SK-N-SH (cell line): ENCODE measurements at regions not wholly inside any gene's neighbourhood (a gene's known extent, or its start where the extent isn't known, plus 50 kb on each side); places are given as distances from the start of the nearest gene placed in this dataset.

Experiments used
- CTCF ChIA-PET: fragments of 300-600, 350-600 bp; formaldehyde crosslinking; extraction: SDS; loops from one replicate; lab custom pipeline; 2021; lab: Yijun Ruan, JAX
- POLR2A ChIA-PET: fragments of 350-600 bp; sonication (Branson Sonifier 250); formaldehyde crosslinking; extraction: SDS; loops from one replicate; lab custom pipeline; 2020; ENCODE audit warnings: antibody characterized with exemption, inconsistent platforms; lab: Yijun Ruan, JAX
- DNase-seq: peaks from one replicate; pipeline ENCODE4 v3.0.0; 2012
- H2AFZ ChIP-seq: fragments of 200-600 bp; sonication (generic); 2 replicates; pipeline ENCODE4 v1.8.1; 2016; ENCODE audit warnings: antibody characterized with exemption, mild to moderate bottlenecking, low read depth
- H3F3A ChIP-seq: fragments of 200-600 bp; sonication (generic); replicated peaks from 2 replicates; pipeline ENCODE3; 2016; ENCODE audit warnings: antibody characterized with exemption, mild to moderate bottlenecking; ENCODE audit not compliant: insufficient read depth
- H3K27ac ChIP-seq, 2 experiments: fragments of 200-500 bp in 1 of 2; fragments of 200-600 bp in 1 of 2; sonication (Bioruptor generic) in 1 of 2; sonication (generic), shearing (Covaris generic) in 1 of 2; 2 replicates each; pipeline versions ENCODE4 v1.5.1 to v1.6.1; 2014 to 2016; ENCODE audit warnings: low read depth in 2 of 2, inconsistent platforms in 1 of 2, low read length in 1 of 2, mild to moderate bottlenecking in 1 of 2, mixed read lengths in 1 of 2
- H3K27me3 ChIP-seq: fragments of 200-600 bp; sonication (generic), shearing (Covaris generic); 2 replicates; pipeline ENCODE4 v1.6.1; 2016; ENCODE audit warnings: mixed run types; ENCODE audit not compliant: insufficient read depth
- H3K36me3 ChIP-seq, 2 experiments: fragments of 200-500 bp in 1 of 2; fragments of 200-600 bp in 1 of 2; sonication (Bioruptor generic) in 1 of 2; sonication (generic) in 1 of 2; replicated peaks in 1 of 2; 2 replicates each; pipeline versions ENCODE3 to v1.5.1; 2014 to 2016; ENCODE audit warnings: low read length in 1 of 2, mild to moderate bottlenecking in 1 of 2; ENCODE audit not compliant: insufficient read depth in 2 of 2, control insufficient read depth in 1 of 2
- H3K4me1 ChIP-seq, 2 experiments: fragments of 200-500 bp in 1 of 2; fragments of 200-600 bp in 1 of 2; sonication (Bioruptor generic) in 1 of 2; sonication (generic), shearing (Covaris generic) in 1 of 2; 2 replicates each; pipeline versions ENCODE4 v1.5.1 to v1.6.1; 2014 to 2016; ENCODE audit warnings: low read depth in 1 of 2, low read length in 1 of 2, mixed run types in 1 of 2; ENCODE audit not compliant: insufficient read depth in 2 of 2, control insufficient read depth in 1 of 2
- H3K4me2 ChIP-seq: fragments of 200-600 bp; sonication (generic), shearing (Covaris generic); 2 replicates; pipeline ENCODE4 v1.6.1; 2017; ENCODE audit warnings: mixed run types
- H3K4me3 ChIP-seq, 2 experiments: fragments of 200-500 bp in 1 of 2; fragments of 200-600 bp in 1 of 2; sonication (Bioruptor generic) in 1 of 2; sonication (generic), shearing (Covaris generic) in 1 of 2; 2 replicates each; pipeline versions ENCODE4 v1.5.1 to v1.8.1; 2014 to 2016; ENCODE audit warnings: low read depth in 2 of 2, inconsistent platforms in 1 of 2, low read length in 1 of 2, mild to moderate bottlenecking in 1 of 2, mixed read lengths in 1 of 2, moderate library complexity in 1 of 2
- H3K79me2 ChIP-seq: fragments of 200-600 bp; sonication (generic); 2 replicates; pipeline ENCODE4 v1.8.1; 2017; ENCODE audit warnings: mild to moderate bottlenecking; ENCODE audit not compliant: insufficient read depth
- H3K9ac ChIP-seq: fragments of 200-600 bp; sonication (generic); 2 replicates; pipeline ENCODE4 v1.6.1; 2017; ENCODE audit warnings: mixed run types
- H3K9me2 ChIP-seq: fragments of 200-600 bp; sonication (generic); 2 replicates; pipeline ENCODE4 v1.6.1; 2017; ENCODE audit warnings: mixed run types
- H3K9me3 ChIP-seq: fragments of 200-600 bp; sonication (generic); 2 replicates; pipeline ENCODE4 v1.6.1; 2017; ENCODE audit warnings: mixed run types, mild to moderate bottlenecking, moderate library complexity
- H4K20me1 ChIP-seq: fragments of 200-600 bp; sonication (generic); 2 replicates; pipeline ENCODE4 v1.6.1; 2017; ENCODE audit warnings: mild to moderate bottlenecking, mixed run types; ENCODE audit not compliant: insufficient read depth
- CHD2 ChIP-seq: fragments of 150-350 bp; IDR thresholded peaks from 2 replicates; pipeline ENCODE4 v1.6.1; 2018; ENCODE audit warnings: low read length; ENCODE audit not compliant: partially characterized antibody
- ELF1 ChIP-seq: IDR thresholded peaks from 2 replicates; pipeline ENCODE4 v1.4.0; 2012
- EP300 ChIP-seq, 2 experiments: IDR thresholded peaks; 2 replicates each; pipeline versions ENCODE4 v1.4.0 to v1.6.1; 2012; ENCODE audit warnings: borderline replicate concordance in 1 of 2, low read depth in 1 of 2, low read length in 1 of 2
- EZH2phosphoT487 ChIP-seq: fragments of 200-600 bp; sonication (generic); IDR thresholded peaks from 2 replicates; pipeline ENCODE4 v1.6.1; 2017; ENCODE audit warnings: low read depth, mixed run types, mild to moderate bottlenecking, antibody characterized with exemption, moderate library complexity, borderline replicate concordance
- FOSL2 ChIP-seq: IDR thresholded peaks from 2 replicates; pipeline ENCODE4 v1.4.0; 2012; ENCODE audit warnings: low read depth, mild to moderate bottlenecking, moderate library complexity, borderline replicate concordance
- FOXJ3 ChIP-seq: sonication (generic); formaldehyde crosslinking; IDR thresholded peaks from 2 replicates; pipeline ENCODE4 v1.5.1; 2020; ENCODE audit warnings: mild to moderate bottlenecking, missing genetic modification reagents
- GABPA ChIP-seq: IDR thresholded peaks from 2 replicates; pipeline ENCODE4 v1.4.0; 2012; ENCODE audit warnings: low read depth, mild to moderate bottlenecking
- MEF2A ChIP-seq: IDR thresholded peaks from 2 replicates; pipeline ENCODE4 v1.4.0; 2012; ENCODE audit warnings: low read depth, borderline replicate concordance
- REST ChIP-seq: IDR thresholded peaks from 2 replicates; pipeline ENCODE4 v1.6.1; 2012; ENCODE audit warnings: mild to moderate bottlenecking, low read depth, low read length, moderate library complexity
- RFX5 ChIP-seq: IDR thresholded peaks from 2 replicates; pipeline ENCODE4 v1.6.1; 2012; ENCODE audit warnings: mild to moderate bottlenecking, improper control_type of control experiment, low read length
- SMC3 ChIP-seq: IDR thresholded peaks from 2 replicates; pipeline ENCODE4 v1.6.1; 2012; ENCODE audit warnings: low read depth, low read length, improper control_type of control experiment
- TAF1 ChIP-seq: IDR thresholded peaks from 2 replicates; pipeline ENCODE4 v1.6.1; 2012; ENCODE audit warnings: low read depth, mild to moderate bottlenecking, low read length, moderate library complexity, borderline replicate concordance
- TCF12 ChIP-seq: IDR thresholded peaks from 2 replicates; pipeline ENCODE4 v1.4.0; 2012
- TEAD4 ChIP-seq: IDR thresholded peaks from 2 replicates; pipeline ENCODE4 v1.4.0; 2012; ENCODE audit warnings: mild to moderate bottlenecking, borderline replicate concordance; ENCODE audit not compliant: insufficient read depth
- USF2 ChIP-seq: fragments of 150-350 bp; IDR thresholded peaks from 2 replicates; pipeline ENCODE4 v1.6.1; 2017; ENCODE audit warnings: antibody characterized with exemption, low read length, low read depth, borderline replicate concordance
- WGBS: methylation state at CpG from one replicate; pipeline ENCODE4 v1.1.6; 2017; ENCODE audit warnings: low lambda C conversion rate; 5-methylcytosine and 5-hydroxymethylcytosine counted together
- TF ChIP-seq, protein P1 (sequence below): IDR thresholded peaks from 2 replicates; pipeline ENCODE4 v1.4.0; 2012; ENCODE audit warnings: low read depth, borderline replicate concordance
- TF ChIP-seq, protein P2 (sequence below): IDR thresholded peaks from 2 replicates; pipeline ENCODE4 v1.4.0; 2012; ENCODE audit warnings: low read depth, borderline replicate concordance

- H3K4me1 ChIP-seq: no peaks in the 10 kb centered on the region
- no peaks in the 10 kb centered on the region for H3K9me3 ChIP-seq
- H2AFZ ChIP-seq: no peak overlapping the region
- no peak overlapping the region for H3K9ac ChIP-seq
- no peak overlapping the region for H3K4me2 ChIP-seq
- no peak overlapping the region for H3K4me3 ChIP-seq
- ChIA-PET POLR2A (no interaction called here), CTCF (no interaction called here)
- TF ChIP-seq FOSL2 (no peak), CHD2 (no peak), MEF2A (no peak), SMC3 (no peak), FOXJ3 (no peak), TCF12 (no peak), EZH2phosphoT487 (no peak), USF2 (no peak), TEAD4 (no peak), GABPA (no peak), RFX5 (no peak), REST (no peak), ELF1 (no peak), TAF1 (no peak), EP300 (IDR thresholded peaks at IDR 0.05; ENCODE audit: borderline replicate concordance in 1 of 2, low read depth in 1 of 2, low read length in 1 of 2) (no peak)
- TF ChIP-seq, protein P1, sequence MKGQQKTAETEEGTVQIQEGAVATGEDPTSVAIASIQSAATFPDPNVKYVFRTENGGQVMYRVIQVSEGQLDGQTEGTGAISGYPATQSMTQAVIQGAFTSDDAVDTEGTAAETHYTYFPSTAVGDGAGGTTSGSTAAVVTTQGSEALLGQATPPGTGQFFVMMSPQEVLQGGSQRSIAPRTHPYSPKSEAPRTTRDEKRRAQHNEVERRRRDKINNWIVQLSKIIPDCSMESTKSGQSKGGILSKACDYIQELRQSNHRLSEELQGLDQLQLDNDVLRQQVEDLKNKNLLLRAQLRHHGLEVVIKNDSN: no peak
- TF ChIP-seq, protein P2, sequence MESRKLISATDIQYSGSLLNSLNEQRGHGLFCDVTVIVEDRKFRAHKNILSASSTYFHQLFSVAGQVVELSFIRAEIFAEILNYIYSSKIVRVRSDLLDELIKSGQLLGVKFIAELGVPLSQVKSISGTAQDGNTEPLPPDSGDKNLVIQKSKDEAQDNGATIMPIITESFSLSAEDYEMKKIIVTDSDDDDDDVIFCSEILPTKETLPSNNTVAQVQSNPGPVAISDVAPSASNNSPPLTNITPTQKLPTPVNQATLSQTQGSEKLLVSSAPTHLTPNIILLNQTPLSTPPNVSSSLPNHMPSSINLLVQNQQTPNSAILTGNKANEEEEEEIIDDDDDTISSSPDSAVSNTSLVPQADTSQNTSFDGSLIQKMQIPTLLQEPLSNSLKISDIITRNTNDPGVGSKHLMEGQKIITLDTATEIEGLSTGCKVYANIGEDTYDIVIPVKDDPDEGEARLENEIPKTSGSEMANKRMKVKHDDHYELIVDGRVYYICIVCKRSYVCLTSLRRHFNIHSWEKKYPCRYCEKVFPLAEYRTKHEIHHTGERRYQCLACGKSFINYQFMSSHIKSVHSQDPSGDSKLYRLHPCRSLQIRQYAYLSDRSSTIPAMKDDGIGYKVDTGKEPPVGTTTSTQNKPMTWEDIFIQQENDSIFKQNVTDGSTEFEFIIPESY: no peak
- 13% methylated on average over 2 of the region's 2 CpGs for WGBS
- no peaks in the 10 kb centered on the region for H3K9me2 ChIP-seq
- H3K27ac ChIP-seq: no peak overlapping the region
- H4K20me1 ChIP-seq: no peaks in the 10 kb centered on the region
- no peaks in the 10 kb centered on the region for H3K79me2 ChIP-seq
- H3F3A ChIP-seq: no peaks in the 10 kb centered on the region
- no peaks in the 10 kb centered on the region; the same call in 1 of the 2 replicates for H3K27me3 ChIP-seq
- no peaks in the 10 kb centered on the region for H3K36me3 ChIP-seq
- DNase-seq: no peak
Observed at GRCh38 chr20:24899153-24899552, 49.9 kb upstream of the CST7 start.
